LNCAP (cell line): ENCODE measurements at regions not wholly inside any gene's neighbourhood (a gene's known extent, or its start where the extent isn't known, plus 50 kb on each side); places are given as distances from the start of the nearest gene placed in this dataset.

ENCODE experiments used
- CTCF ChIP-seq: fragments of 450-650 bp; IDR thresholded peaks from 2 replicates; pipeline ENCODE4 v1.5.1; 2017; ENCODE audit warnings: mild to moderate bottlenecking

GRCh38 chr5:126354858-126355731, 68.1 kb upstream of the GRAMD2B start:
- no peak for TF ChIP-seq CTCF

GRCh38 chr5:126355940-126356339, 67.3 kb upstream of the GRAMD2B start:
- no peak for TF ChIP-seq CTCF

GRCh38 chr5:126357585-126358342, 65.4 kb upstream of the GRAMD2B start:
- no peak for TF ChIP-seq CTCF

GRCh38 chr5:126358525-126358924, 64.7 kb upstream of the GRAMD2B start:
- no peak for TF ChIP-seq CTCF

- no peak for TF ChIP-seq CTCF
Measured at GRCh38 chr5:126359884-126360283, 63.3 kb upstream of the GRAMD2B start.

GRCh38 chr5:126360467-126360866, 62.7 kb upstream of the GRAMD2B start:
- TF ChIP-seq CTCF, result no peak

GRCh38 chr5:126363658-126364057, 59.6 kb upstream of the GRAMD2B start:
- TF ChIP-seq CTCF, result no peak
